ENCODE measurements at regions not wholly inside any gene's neighbourhood (a gene's known extent, or its start where the extent isn't known, plus 50 kb on each side); places are given as distances from the start of the nearest gene placed in this dataset.

GRCh38 chr6:148055419-148055818 is 287.2 kb upstream of the SASH1 start:
- no peak for DNase-seq (ENCODE audit: low spot score in 2 of 2)
- 69 to 73% methylated on average over 3 of the region's 3 CpGs for WGBS, 2 donors

DNA sequence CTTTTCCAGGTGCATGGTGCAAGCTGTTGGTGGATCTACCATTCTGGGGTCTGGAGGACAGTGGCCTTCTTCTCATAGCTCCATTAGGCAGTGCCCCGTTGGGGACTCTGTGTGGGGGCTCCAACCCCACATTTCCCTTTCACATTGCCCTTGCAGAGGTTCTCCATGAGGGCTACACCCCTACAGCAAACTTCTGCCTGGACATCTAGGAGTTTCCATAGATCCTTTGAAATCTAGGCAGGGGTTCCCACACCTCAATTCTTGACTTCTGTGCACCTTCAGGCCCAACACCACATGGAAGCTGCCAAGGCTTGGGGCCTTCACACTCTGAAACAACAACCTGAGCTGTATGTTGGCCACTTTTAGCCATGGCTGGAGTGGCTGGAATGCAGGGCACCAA is 282.8 kb upstream of the SASH1 start:
- TF ChIP-seq CTCF (IDR thresholded peaks at IDR 0.05) (no peak), POLR2A (IDR thresholded peaks at IDR 0.05) (no peak), EP300 (IDR thresholded peaks at IDR 0.05) (no peak)
- no peak for DNase-seq (ENCODE audit: low spot score in 2 of 2)
- no peaks in the 10 kb centered on the region for H3K27me3 ChIP-seq
- no peaks in the 10 kb centered on the region for H3K36me3 ChIP-seq
- no peak overlapping the region for H3K27ac ChIP-seq
- H3K4me1 ChIP-seq, result no peaks in the 10 kb centered on the region
- 90 to 92% methylated on average over 1 of the region's 1 CpG for whole genome bisulfite sequencing, 2 donors
- H3K4me3 ChIP-seq, result no peak overlapping the region
- peaks cover 0 to 29% (median 0%) of the 10 kb centered on the region in 4 donors for H3K9me3 ChIP-seq

More at GRCh38 chr6:148055419-148055818, 287.2 kb upstream of the SASH1 start:
- Histone ChIP-seq H3K36me3 (no peaks in the 10 kb centered on the region), H3K4me1 (no peaks in the 10 kb centered on the region), H3K4me3 (no peak overlapping the region), H3K27ac (no peak overlapping the region), H3K9me3 (peaks cover 0 to 31% (median 1%) of the 10 kb centered on the region in 4 donors), H3K27me3 (no peaks in the 10 kb centered on the region)
- TF ChIP-seq POLR2A (IDR thresholded peaks at IDR 0.05) (no peak), EP300 (IDR thresholded peaks at IDR 0.05) (no peak), CTCF (IDR thresholded peaks at IDR 0.05) (no peak)

DNA sequence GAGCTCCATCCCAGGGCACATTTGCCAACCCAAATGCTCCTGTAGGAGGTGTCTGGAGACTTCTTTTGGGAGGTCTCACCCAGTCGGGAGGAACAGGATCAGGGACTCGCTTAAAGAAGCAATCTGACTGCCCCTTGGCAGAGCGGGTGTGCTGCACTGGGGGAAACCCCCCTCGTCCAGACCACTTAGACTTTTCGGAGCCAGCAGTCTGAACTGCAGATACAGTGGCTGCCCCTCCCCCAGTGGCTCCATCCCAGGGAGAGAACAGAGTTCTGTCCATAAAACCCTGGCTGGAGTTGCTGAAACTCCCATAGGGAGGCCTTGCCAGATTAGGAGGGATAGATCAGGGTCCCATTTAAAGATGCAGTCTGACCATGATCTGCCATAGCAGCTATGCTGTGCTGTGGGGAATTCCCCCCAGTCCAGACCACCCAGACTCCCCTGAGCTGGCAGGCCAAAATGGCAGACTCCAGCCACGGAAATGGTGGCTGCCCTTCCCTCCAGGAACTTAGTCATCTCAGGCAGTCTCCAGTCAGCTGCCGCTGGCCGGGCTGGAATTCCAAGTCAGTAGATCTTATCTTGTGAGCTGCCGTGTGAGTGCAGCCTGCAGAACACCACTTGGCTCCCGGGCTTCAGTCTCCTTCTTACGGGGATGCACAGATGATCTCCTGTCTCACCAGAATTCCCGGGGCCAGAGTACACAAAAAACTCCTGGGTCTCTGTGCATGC is 278.1 kb upstream of the SASH1 start:
- Histone ChIP-seq H3K27ac (no peak overlapping the region), H3K4me3 (no peak overlapping the region), H3K27me3 (no peaks in the 10 kb centered on the region), H3K36me3 (no peaks in the 10 kb centered on the region), H3K9me3 (peaks cover 0 to 14% (median 0%) of the 10 kb centered on the region in 4 donors), H3K4me1 (no peaks in the 10 kb centered on the region)
- WGBS, 2 donors, result 72 to 87% methylated on average over 6 to 11 of the region's 12 CpGs
- TF ChIP-seq POLR2A (IDR thresholded peaks at IDR 0.05) (no peak), EP300 (IDR thresholded peaks at IDR 0.05) (no peak), CTCF (IDR thresholded peaks at IDR 0.05) (no peak)
- DNase-seq (ENCODE audit: low spot score in 2 of 2), result no peak

- H3K9me3 ChIP-seq, result peaks cover 0 to 10% (median 0%) of the 10 kb centered on the region in 4 donors
- TF ChIP-seq EP300 (IDR thresholded peaks at IDR 0.05), result no peak
- no peak for TF ChIP-seq CTCF (IDR thresholded peaks at IDR 0.05)
- no peak for TF ChIP-seq POLR2A (IDR thresholded peaks at IDR 0.05)
- no peaks in the 10 kb centered on the region for H3K36me3 ChIP-seq
- H3K4me1 ChIP-seq, result no peaks in the 10 kb centered on the region
- no peak overlapping the region for H3K4me3 ChIP-seq
- H3K27me3 ChIP-seq, result no peaks in the 10 kb centered on the region
- WGBS, 2 donors, result 47 to 53% methylated on average over 11 of the region's 11 CpGs
- no peak for DNase-seq (ENCODE audit: low spot score in 2 of 2)
- no peak overlapping the region for H3K27ac ChIP-seq
Measured at GRCh38 chr6:148068437-148069061, 274.1 kb upstream of the SASH1 start.

- H3K4me3 ChIP-seq, result no peak overlapping the region
- H3K36me3 ChIP-seq, result no peaks in the 10 kb centered on the region
- no peaks in the 10 kb centered on the region for H3K27me3 ChIP-seq
- TF ChIP-seq CTCF (IDR thresholded peaks at IDR 0.05) (no peak), POLR2A (IDR thresholded peaks at IDR 0.05) (no peak), EP300 (IDR thresholded peaks at IDR 0.05) (no peak)
- no peak overlapping the region for H3K27ac ChIP-seq
- WGBS, 2 donors, result 87 to 92% methylated on average over 5 of the region's 5 CpGs
- peaks cover 0 to 8% (median 0%) of the 10 kb centered on the region in 4 donors for H3K9me3 ChIP-seq
- H3K4me1 ChIP-seq, result no peaks in the 10 kb centered on the region
- no peak for DNase-seq (ENCODE audit: low spot score in 2 of 2)
Measured at GRCh38 chr6:148069256-148069655, 273.4 kb upstream of the SASH1 start.

All from tibial nerve (tissue), 4 donors.